ENCODE measurements at regions not wholly inside any gene's neighbourhood (a gene's known extent, or its start where the extent isn't known, plus 50 kb on each side); places are given as distances from the start of the nearest gene placed in this dataset.

DNA sequence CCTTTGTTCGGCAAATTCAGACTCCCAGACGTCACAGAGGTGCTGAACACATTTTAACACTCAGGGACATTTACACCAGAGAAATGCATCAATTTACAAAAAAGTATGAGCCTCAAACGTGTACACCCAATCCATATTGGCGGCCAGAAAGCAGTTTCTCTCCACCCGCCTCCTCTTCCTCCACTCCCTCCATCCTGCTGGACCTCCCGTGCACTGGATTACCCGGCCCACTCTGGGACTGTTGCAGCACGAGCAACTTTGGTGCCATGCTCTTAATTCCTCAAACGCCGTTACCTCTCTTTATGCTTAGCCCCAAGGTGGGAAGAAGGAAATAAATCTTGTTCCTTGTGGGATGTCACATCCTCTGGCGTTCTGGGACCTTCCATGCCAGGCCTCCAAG lies 243.4 kb downstream of the ZNF516 start:
- H3K9me3 Mint-ChIP-seq: peaks cover 0 to 2% (median 0%) of the 10 kb centered on the region in 7 donors
- H3K36me3 Mint-ChIP-seq: no peaks in the 10 kb centered on the region
- H3K4me2 ChIP-seq (replicated peaks; ENCODE audit: extremely low read depth, low read length, poor library complexity, severe bottlenecking): no peak overlapping the region
- H3K36me3 ChIP-seq (replicated peaks in 1 of 2; ENCODE audit: control insufficient read depth in 1 of 2, insufficient read depth in 2 of 2, low read length in 2 of 2): no peaks in the 10 kb centered on the region
- H3K4me1 ChIP-seq (ENCODE audit: control insufficient read depth in 1 of 2, insufficient read depth in 2 of 2, low read length in 2 of 2): no peaks in the 10 kb centered on the region
- H3K79me2 ChIP-seq (ENCODE audit: insufficient read depth, low read length): no peaks in the 10 kb centered on the region
- DNase-seq: no peak
- H3K4me1 Mint-ChIP-seq: no peaks in the 10 kb centered on the region
- H3K27ac ChIP-seq (ENCODE audit: low read depth in 1 of 2, low read length in 2 of 2): no peak overlapping the region
- H3K27me3 Mint-ChIP-seq (ENCODE audit: low read depth in 3 of 3): peaks cover 0 to 11% (median 4%) of the 10 kb centered on the region in 3 donors
- no peak overlapping the region for H3K27ac Mint-ChIP-seq
- H3K4me3 Mint-ChIP-seq: no peak overlapping the region
- WGBS (ENCODE audit: insufficient coverage): 72% methylated on average over 7 of the region's 11 CpGs
- H2AFZ ChIP-seq (ENCODE audit: insufficient read depth, low read depth, low read length, poor library complexity, severe bottlenecking): no peak overlapping the region
- TF ChIP-seq, protein P1, sequence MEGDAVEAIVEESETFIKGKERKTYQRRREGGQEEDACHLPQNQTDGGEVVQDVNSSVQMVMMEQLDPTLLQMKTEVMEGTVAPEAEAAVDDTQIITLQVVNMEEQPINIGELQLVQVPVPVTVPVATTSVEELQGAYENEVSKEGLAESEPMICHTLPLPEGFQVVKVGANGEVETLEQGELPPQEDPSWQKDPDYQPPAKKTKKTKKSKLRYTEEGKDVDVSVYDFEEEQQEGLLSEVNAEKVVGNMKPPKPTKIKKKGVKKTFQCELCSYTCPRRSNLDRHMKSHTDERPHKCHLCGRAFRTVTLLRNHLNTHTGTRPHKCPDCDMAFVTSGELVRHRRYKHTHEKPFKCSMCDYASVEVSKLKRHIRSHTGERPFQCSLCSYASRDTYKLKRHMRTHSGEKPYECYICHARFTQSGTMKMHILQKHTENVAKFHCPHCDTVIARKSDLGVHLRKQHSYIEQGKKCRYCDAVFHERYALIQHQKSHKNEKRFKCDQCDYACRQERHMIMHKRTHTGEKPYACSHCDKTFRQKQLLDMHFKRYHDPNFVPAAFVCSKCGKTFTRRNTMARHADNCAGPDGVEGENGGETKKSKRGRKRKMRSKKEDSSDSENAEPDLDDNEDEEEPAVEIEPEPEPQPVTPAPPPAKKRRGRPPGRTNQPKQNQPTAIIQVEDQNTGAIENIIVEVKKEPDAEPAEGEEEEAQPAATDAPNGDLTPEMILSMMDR (IDR thresholded peaks at IDR 0.05): no peak
- H4K20me1 ChIP-seq (ENCODE audit: insufficient read depth, low read length): no peaks in the 10 kb centered on the region
- peaks cover 0 to 3% of the 10 kb centered on the region in 2 donors for H3K27me3 ChIP-seq (ENCODE audit: control insufficient read depth in 2 of 2, insufficient read depth in 2 of 2, low read length in 2 of 2)
- no peaks in the 10 kb centered on the region for H3K9me3 ChIP-seq (replicated peaks in 1 of 2; ENCODE audit: control insufficient read depth in 1 of 2, insufficient read depth in 1 of 2, low read length in 2 of 2)
- H3K9ac ChIP-seq (ENCODE audit: insufficient read depth, low read length, poor library complexity, severe bottlenecking): no peak overlapping the region
- intact Hi-C loops (cut with micrococcal nuclease): no loop called here
- no peak overlapping the region for H3K4me3 ChIP-seq (replicated peaks in 1 of 3; ENCODE audit: low read depth in 2 of 3, low read length in 3 of 3)

DNA sequence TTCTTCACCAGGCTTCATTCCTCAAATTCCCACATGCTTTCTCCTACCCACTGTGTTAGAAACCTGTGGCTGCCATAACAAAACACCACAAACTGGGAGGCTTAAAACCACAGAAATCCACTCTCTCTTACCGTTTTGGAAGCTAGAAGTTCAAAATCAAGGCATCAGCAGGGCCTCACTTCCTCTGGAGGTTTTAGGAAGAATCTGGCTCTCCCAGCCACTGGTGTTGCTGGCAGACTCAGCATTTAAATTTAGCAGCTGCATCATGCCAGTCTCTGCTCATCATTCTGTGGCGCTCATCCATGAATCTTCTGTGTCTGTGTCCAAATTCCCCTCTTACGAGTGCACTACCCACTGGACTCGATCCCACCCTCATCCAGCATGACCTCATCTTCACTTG lies 248.5 kb downstream of the ZNF516 start:
- Mint-ChIP-seq H3K27me3 (ENCODE audit: low read depth in 3 of 3) (peaks cover 0 to 6% (median 3%) of the 10 kb centered on the region in 3 donors), H3K4me1 (no peaks in the 10 kb centered on the region), H3K9me3 (peaks cover 0 to 5% (median 0%) of the 10 kb centered on the region in 7 donors), H3K27ac (no peak overlapping the region), H3K36me3 (no peaks in the 10 kb centered on the region), H3K4me3 (no peak overlapping the region)
- intact Hi-C loops (cut with micrococcal nuclease): no loop called here
- H3K79me2 ChIP-seq (ENCODE audit: insufficient read depth, low read length): no peaks in the 10 kb centered on the region
- H3K27me3 ChIP-seq (ENCODE audit: control insufficient read depth in 2 of 2, insufficient read depth in 2 of 2, low read length in 2 of 2): no peaks in the 10 kb centered on the region
- no peak overlapping the region for H3K27ac ChIP-seq (ENCODE audit: low read depth in 1 of 2, low read length in 2 of 2)
- no peaks in the 10 kb centered on the region for H4K20me1 ChIP-seq (ENCODE audit: insufficient read depth, low read length)
- no peak overlapping the region for H3K9ac ChIP-seq (ENCODE audit: insufficient read depth, low read length, poor library complexity, severe bottlenecking)
- WGBS (ENCODE audit: insufficient coverage): 55% methylated on average over 2 of the region's 4 CpGs
- no peak overlapping the region for H2AFZ ChIP-seq (ENCODE audit: insufficient read depth, low read depth, low read length, poor library complexity, severe bottlenecking)
- DNase-seq: no peak
- no peaks in the 10 kb centered on the region for H3K36me3 ChIP-seq (replicated peaks in 1 of 2; ENCODE audit: control insufficient read depth in 1 of 2, insufficient read depth in 2 of 2, low read length in 2 of 2)
- H3K9me3 ChIP-seq (replicated peaks in 1 of 2; ENCODE audit: control insufficient read depth in 1 of 2, insufficient read depth in 1 of 2, low read length in 2 of 2): no peaks in the 10 kb centered on the region
- H3K4me2 ChIP-seq (replicated peaks; ENCODE audit: extremely low read depth, low read length, poor library complexity, severe bottlenecking): no peak overlapping the region
- no peaks in the 10 kb centered on the region for H3K4me1 ChIP-seq (ENCODE audit: control insufficient read depth in 1 of 2, insufficient read depth in 2 of 2, low read length in 2 of 2)
- no peak overlapping the region for H3K4me3 ChIP-seq (replicated peaks in 1 of 3; ENCODE audit: low read depth in 2 of 3, low read length in 3 of 3)
- TF ChIP-seq, protein P1 (IDR thresholded peaks at IDR 0.05): no peak
